ENCODE measurements at regions not wholly inside any gene's neighbourhood (a gene's known extent, or its start where the extent isn't known, plus 50 kb on each side); places are given as distances from the start of the nearest gene placed in this dataset.

DNA sequence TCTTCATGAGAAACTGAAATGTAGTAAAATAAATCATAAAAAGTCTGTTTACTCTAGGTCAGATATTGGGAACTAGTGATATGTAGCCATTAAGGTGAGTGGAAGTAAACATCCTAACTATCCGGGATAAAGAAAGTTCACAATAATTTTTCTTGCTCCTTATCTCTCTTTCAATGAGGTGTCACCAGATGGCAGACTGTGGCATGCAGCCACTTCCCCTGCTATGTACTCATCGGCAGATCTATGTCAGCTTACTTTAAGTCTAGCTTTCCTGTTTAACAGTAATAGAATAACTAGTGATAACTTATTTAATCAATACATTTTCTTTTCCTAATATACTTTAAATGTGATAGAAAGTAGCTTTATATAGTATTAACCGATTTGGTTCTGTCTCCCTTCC, 181.9 kb downstream of the NDFIP2 start:
- Histone ChIP-seq H2BK20ac (ENCODE audit: low read depth, low read length, poor library complexity, severe bottlenecking) (no peak overlapping the region), H3K4me2 (ENCODE audit: insufficient read depth, insufficient read length, low read length) (no peak overlapping the region), H3K79me1 (ENCODE audit: insufficient read depth, low read depth, low read length, poor library complexity, severe bottlenecking) (no peaks in the 10 kb centered on the region), H2BK5ac (ENCODE audit: insufficient read length, low read length) (no peak overlapping the region), H4K8ac (replicated peaks; ENCODE audit: insufficient read length, low read depth, low read length) (no peak overlapping the region), H2AFZ (ENCODE audit: low read length) (no peak overlapping the region), H3K9ac (ENCODE audit: extremely low read depth, insufficient read length, low read length) (no peak overlapping the region), H3K18ac (ENCODE audit: insufficient read length, low read depth, low read length) (no peak overlapping the region), H3K27ac (ENCODE audit: insufficient read length, low read depth, low read length) (no peak overlapping the region), H4K20me1 (ENCODE audit: control insufficient read depth, insufficient read depth, insufficient read length) (no peaks in the 10 kb centered on the region), H3K9me3 (ENCODE audit: control insufficient read depth, low read depth, low read length) (no peaks in the 10 kb centered on the region), H3K4me1 (ENCODE audit: insufficient read depth, low read length) (no peaks in the 10 kb centered on the region), H3K79me2 (ENCODE audit: insufficient read depth, low read length) (no peaks in the 10 kb centered on the region), H3K4ac (ENCODE audit: low read depth, low read length) (no peak overlapping the region), H4K91ac (ENCODE audit: insufficient read length, low read depth, low read length) (no peak overlapping the region), H3K23me2 (ENCODE audit: insufficient read length, low read depth, low read length, poor library complexity, severe bottlenecking) (no peaks in the 10 kb centered on the region), H4K5ac (ENCODE audit: insufficient read length, low read depth, low read length) (no peak overlapping the region), H3K23ac (ENCODE audit: insufficient read length, low read depth, low read length) (no peak overlapping the region), H3T11ph (ENCODE audit: low read length) (no peak overlapping the region), H2BK15ac (ENCODE audit: low read depth, low read length) (no peak overlapping the region), H2AK5ac (ENCODE audit: insufficient read length, low read length) (no peak overlapping the region), H3K56ac (ENCODE audit: insufficient read length, low read depth, low read length) (no peak overlapping the region), H2BK120ac (ENCODE audit: low read depth, low read length, poor library complexity, severe bottlenecking) (no peak overlapping the region), H3K14ac (ENCODE audit: insufficient read depth, low read length) (no peak overlapping the region), H2BK12ac (ENCODE audit: insufficient read length, low read depth, low read length) (no peak overlapping the region), H3K27me3 (ENCODE audit: insufficient read depth, low read length) (no peaks in the 10 kb centered on the region)
- H3K4me1 Mint-ChIP-seq, result peaks cover 10 to 14% of the 10 kb centered on the region in 2 experiments
- H3K27me3 Mint-ChIP-seq (ENCODE audit: low read depth), result no peaks in the 10 kb centered on the region
- WGBS (ENCODE audit: extremely low coverage, insufficient read length, low lambda C conversion rate), result no CpG with 5 or more reads among the region's 3 CpGs
- TF ChIP-seq, protein P1, sequence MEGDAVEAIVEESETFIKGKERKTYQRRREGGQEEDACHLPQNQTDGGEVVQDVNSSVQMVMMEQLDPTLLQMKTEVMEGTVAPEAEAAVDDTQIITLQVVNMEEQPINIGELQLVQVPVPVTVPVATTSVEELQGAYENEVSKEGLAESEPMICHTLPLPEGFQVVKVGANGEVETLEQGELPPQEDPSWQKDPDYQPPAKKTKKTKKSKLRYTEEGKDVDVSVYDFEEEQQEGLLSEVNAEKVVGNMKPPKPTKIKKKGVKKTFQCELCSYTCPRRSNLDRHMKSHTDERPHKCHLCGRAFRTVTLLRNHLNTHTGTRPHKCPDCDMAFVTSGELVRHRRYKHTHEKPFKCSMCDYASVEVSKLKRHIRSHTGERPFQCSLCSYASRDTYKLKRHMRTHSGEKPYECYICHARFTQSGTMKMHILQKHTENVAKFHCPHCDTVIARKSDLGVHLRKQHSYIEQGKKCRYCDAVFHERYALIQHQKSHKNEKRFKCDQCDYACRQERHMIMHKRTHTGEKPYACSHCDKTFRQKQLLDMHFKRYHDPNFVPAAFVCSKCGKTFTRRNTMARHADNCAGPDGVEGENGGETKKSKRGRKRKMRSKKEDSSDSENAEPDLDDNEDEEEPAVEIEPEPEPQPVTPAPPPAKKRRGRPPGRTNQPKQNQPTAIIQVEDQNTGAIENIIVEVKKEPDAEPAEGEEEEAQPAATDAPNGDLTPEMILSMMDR (conservative IDR thresholded peaks at IDR 0.05), result no peak
- H3K9me3 Mint-ChIP-seq, result no peaks in the 10 kb centered on the region
- H3K27ac Mint-ChIP-seq, result no peak overlapping the region
- no peaks in the 10 kb centered on the region for H3K36me3 Mint-ChIP-seq (ENCODE audit: insufficient read depth in 1 of 3, low read depth in 3 of 3)
- H3K4me3 Mint-ChIP-seq, result no peak overlapping the region
- no peak for DNase-seq
